H1 (cell line): ENCODE measurements at regions not wholly inside any gene's neighbourhood (a gene's known extent, or its start where the extent isn't known, plus 50 kb on each side); places are given as distances from the start of the nearest gene placed in this dataset.

Experiments used
- CHD7 ChIP-seq: fragments of 300-600 bp; sonication (generic); IDR thresholded peaks from 2 replicates; pipeline ENCODE4 v1.7.1; 2012; ENCODE audit warnings: low read length, moderate library complexity, mild to moderate bottlenecking, inconsistent platforms; ENCODE audit not compliant: insufficient replicate concordance
- FOSL1 ChIP-seq: IDR thresholded peaks from 2 replicates; pipeline ENCODE4 v1.6.1; 2011; ENCODE audit warnings: mild to moderate bottlenecking, low read depth, low read length, moderate library complexity; ENCODE audit not compliant: insufficient read depth
- KDM1A ChIP-seq: fragments of 200-600, 300-600 bp; sonication (generic); IDR thresholded peaks from 2 replicates; pipeline ENCODE4 v1.7.1; 2016; ENCODE audit warnings: mild to moderate bottlenecking, low read length, borderline replicate concordance
- KDM4A ChIP-seq: IDR thresholded peaks from one replicate; pipeline ENCODE4 v1.7.1; 2012; ENCODE audit warnings: low read depth, mild to moderate bottlenecking, moderate library complexity, low read length, inconsistent platforms; ENCODE audit not compliant: severe bottlenecking
- MAFK ChIP-seq: IDR thresholded peaks from 2 replicates; pipeline ENCODE4 v1.6.1; 2012; ENCODE audit warnings: low read depth, mild to moderate bottlenecking, improper control_type of control experiment, low read length
- PHF8 ChIP-seq: fragments of 200-600 bp; sonication (generic); conservative IDR thresholded peaks from 2 replicates; pipeline ENCODE4 v1.7.1; 2012; ENCODE audit warnings: low read depth, mild to moderate bottlenecking, inconsistent platforms, low read length, moderate library complexity
- RFX5 ChIP-seq: IDR thresholded peaks from 2 replicates; pipeline ENCODE4 v1.6.1; 2011; ENCODE audit warnings: low read depth, low read length, improper control_type of control experiment, borderline replicate concordance
- SAP30 ChIP-seq: fragments of 300-600 bp; sonication (generic); IDR thresholded peaks from 2 replicates; pipeline ENCODE4 v1.7.1; 2012; ENCODE audit warnings: low read length, moderate library complexity, mild to moderate bottlenecking, inconsistent platforms; ENCODE audit not compliant: insufficient read depth, insufficient replicate concordance
- SP2 ChIP-seq: IDR thresholded peaks from 2 replicates; pipeline ENCODE4 v1.6.1; 2012; ENCODE audit warnings: mild to moderate bottlenecking, low read length, inconsistent platforms
- SP4 ChIP-seq: IDR thresholded peaks from 2 replicates; pipeline ENCODE4 v1.6.1; 2012; ENCODE audit warnings: low read length, inconsistent platforms
- TEAD4 ChIP-seq: IDR thresholded peaks from 2 replicates; pipeline ENCODE4 v1.6.1; 2012; ENCODE audit warnings: low read depth, low read length, inconsistent platforms, mixed read lengths
- TF ChIP-seq, protein P1 (sequence below): IDR thresholded peaks from 2 replicates; pipeline ENCODE4 v1.6.1; 2011; ENCODE audit warnings: low read depth, mild to moderate bottlenecking, low read length; ENCODE audit not compliant: insufficient read depth

GRCh38 chr11:127481391-127481790, 480.8 kb upstream of the KIRREL3 start (continued):
- TF ChIP-seq CHD7 (no peak), FOSL1 (no peak), SAP30 (no peak), TEAD4 (no peak), KDM1A (no peak), MAFK (no peak), SP2 (no peak), KDM4A (no peak), SP4 (no peak), PHF8 (no peak), RFX5 (no peak)
- TF ChIP-seq, protein P1, sequence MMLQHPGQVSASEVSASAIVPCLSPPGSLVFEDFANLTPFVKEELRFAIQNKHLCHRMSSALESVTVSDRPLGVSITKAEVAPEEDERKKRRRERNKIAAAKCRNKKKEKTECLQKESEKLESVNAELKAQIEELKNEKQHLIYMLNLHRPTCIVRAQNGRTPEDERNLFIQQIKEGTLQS = no peak
